H1 (cell line): ENCODE measurements at regions not wholly inside any gene's neighbourhood (a gene's known extent, or its start where the extent isn't known, plus 50 kb on each side); places are given as distances from the start of the nearest gene placed in this dataset.

Source experiments
- BRCA1 ChIP-seq: IDR thresholded peaks from 2 replicates; pipeline ENCODE4 v1.6.1; 2012; ENCODE audit warnings: low read depth, low read length, improper control_type of control experiment
- CHD7 ChIP-seq: fragments of 300-600 bp; sonication (generic); IDR thresholded peaks from 2 replicates; pipeline ENCODE4 v1.7.1; 2012; ENCODE audit warnings: low read length, moderate library complexity, mild to moderate bottlenecking, inconsistent platforms; ENCODE audit not compliant: insufficient replicate concordance
- HDAC6 ChIP-seq: IDR thresholded peaks from one replicate; pipeline ENCODE4 v1.7.1; 2012; ENCODE audit warnings: low read depth, mild to moderate bottlenecking, inconsistent platforms, low read length, moderate library complexity
- KDM4A ChIP-seq: IDR thresholded peaks from one replicate; pipeline ENCODE4 v1.7.1; 2012; ENCODE audit warnings: low read depth, mild to moderate bottlenecking, moderate library complexity, low read length, inconsistent platforms; ENCODE audit not compliant: severe bottlenecking
- NANOG ChIP-seq: IDR thresholded peaks from 2 replicates; pipeline ENCODE4 v1.6.1; 2011; ENCODE audit warnings: low read length, low read depth, mild to moderate bottlenecking, inconsistent platforms; ENCODE audit not compliant: insufficient read depth, poor library complexity, severe bottlenecking
- SIX5 ChIP-seq: IDR thresholded peaks from 2 replicates; pipeline ENCODE4 v1.6.1; 2011; ENCODE audit warnings: mild to moderate bottlenecking, low read depth, low read length
- TF ChIP-seq, protein P1 (sequence below), 3 experiments: IDR thresholded peaks; 1 replicate in 2 of 3; 2 replicates in 1 of 3; pipeline versions ENCODE4 v1.5.1 to v1.6.1; 2011; ENCODE audit warnings: low read length in 3 of 3, mild to moderate bottlenecking in 3 of 3, inconsistent platforms in 2 of 3, low read depth in 1 of 3, moderate library complexity in 1 of 3; ENCODE audit not compliant: insufficient read depth in 1 of 3; ENCODE audit errors: control extremely low read depth in 1 of 3

- TF ChIP-seq, protein P1, sequence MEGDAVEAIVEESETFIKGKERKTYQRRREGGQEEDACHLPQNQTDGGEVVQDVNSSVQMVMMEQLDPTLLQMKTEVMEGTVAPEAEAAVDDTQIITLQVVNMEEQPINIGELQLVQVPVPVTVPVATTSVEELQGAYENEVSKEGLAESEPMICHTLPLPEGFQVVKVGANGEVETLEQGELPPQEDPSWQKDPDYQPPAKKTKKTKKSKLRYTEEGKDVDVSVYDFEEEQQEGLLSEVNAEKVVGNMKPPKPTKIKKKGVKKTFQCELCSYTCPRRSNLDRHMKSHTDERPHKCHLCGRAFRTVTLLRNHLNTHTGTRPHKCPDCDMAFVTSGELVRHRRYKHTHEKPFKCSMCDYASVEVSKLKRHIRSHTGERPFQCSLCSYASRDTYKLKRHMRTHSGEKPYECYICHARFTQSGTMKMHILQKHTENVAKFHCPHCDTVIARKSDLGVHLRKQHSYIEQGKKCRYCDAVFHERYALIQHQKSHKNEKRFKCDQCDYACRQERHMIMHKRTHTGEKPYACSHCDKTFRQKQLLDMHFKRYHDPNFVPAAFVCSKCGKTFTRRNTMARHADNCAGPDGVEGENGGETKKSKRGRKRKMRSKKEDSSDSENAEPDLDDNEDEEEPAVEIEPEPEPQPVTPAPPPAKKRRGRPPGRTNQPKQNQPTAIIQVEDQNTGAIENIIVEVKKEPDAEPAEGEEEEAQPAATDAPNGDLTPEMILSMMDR (IDR thresholded peaks at IDR 0.05; ENCODE audit: control extremely low read depth in 1 of 3, insufficient read depth in 1 of 3, low read depth in 1 of 3, low read length in 3 of 3) = no peak
- TF ChIP-seq KDM4A (no peak), NANOG (no peak), SIX5 (no peak), BRCA1 (no peak), HDAC6 (no peak), CHD7 (no peak)
These were observed 59.4 kb upstream of the SLC35B3 start (continued) for GRCh38 chr6:8494730-8495129.
